HUDEP-2 (cell line): ENCODE measurements at regions not wholly inside any gene's neighbourhood (a gene's known extent, or its start where the extent isn't known, plus 50 kb on each side); places are given as distances from the start of the nearest gene placed in this dataset.

Source experiments
- DNase-seq, 76 experiments: peaks; one replicate each; lab custom pipeline; 2025; ENCODE audit not compliant: unreplicated experiment in 76 of 76; lab: John Stamatoyannopoulos, UW

DNA sequence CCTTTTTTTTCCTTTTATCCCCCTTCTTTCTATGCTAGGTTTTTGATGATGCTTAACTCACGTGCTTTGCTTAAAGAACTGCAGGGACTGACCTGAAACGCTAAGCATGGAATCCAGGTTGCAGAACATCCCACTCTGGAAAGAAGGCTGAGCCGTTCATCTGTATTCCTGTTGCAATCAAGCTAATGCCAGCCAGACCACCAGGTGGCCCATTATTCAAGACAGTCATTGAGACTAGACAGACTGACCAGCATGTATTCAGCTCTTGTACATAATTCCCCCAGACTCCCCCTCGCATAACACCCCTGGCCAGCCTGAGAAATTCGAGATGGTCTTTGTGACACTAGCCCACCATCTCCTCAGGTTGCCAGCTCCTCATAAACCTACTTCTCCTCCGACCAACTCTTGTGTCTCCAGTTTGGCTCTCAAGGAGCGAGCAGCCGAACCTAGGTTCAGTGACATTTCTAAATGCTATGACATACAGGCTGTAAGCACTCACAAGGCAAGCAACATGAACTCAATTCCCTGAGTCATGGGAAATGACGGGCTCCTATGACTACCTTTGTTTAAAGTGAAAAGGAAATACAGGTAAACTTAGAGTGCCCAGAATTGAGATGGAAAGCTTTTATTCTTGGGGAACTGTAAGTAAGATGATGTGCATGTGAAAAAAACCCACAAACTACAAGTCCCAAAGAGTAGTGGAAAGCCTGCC, 309.3 kb upstream of the CDYL start:
- DNase-seq, result peak in 5 of 76 experiments; percentile 4 to 19 (median 9)

GRCh38 chr6:4466261-4466660, 309.9 kb upstream of the CDYL start:
- DNase-seq, result no peak

GRCh38 chr6:4464638-4465037, 311.6 kb upstream of the CDYL start:
- DNase-seq, result no peak

- DNase-seq, result no peak
Measured at GRCh38 chr6:4463236-4463635, 313.0 kb upstream of the CDYL start.

GRCh38 chr6:4460586-4461475, 315.4 kb upstream of the CDYL start:
- no peak for DNase-seq

DNA sequence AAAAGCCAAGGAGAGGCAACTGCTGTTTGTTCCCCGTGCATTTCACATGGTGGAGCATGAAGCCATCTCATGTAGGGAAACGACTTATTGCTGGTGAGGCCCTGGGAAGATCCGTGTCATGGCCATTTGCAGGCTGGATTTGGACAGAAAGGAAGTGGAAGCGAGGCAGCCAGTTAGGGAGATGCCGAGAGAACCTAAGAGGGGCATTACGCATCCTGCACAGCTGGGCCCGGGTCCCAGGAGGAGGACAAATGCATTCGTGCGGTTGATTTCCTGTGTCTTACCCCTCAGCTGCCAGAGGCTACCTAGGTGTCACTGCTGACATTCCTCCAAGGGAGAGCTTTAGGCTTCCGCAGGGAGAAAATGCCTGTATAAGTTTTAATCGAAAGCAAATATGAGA, 316.2 kb upstream of the CDYL start:
- DNase-seq, result no peak

DNA sequence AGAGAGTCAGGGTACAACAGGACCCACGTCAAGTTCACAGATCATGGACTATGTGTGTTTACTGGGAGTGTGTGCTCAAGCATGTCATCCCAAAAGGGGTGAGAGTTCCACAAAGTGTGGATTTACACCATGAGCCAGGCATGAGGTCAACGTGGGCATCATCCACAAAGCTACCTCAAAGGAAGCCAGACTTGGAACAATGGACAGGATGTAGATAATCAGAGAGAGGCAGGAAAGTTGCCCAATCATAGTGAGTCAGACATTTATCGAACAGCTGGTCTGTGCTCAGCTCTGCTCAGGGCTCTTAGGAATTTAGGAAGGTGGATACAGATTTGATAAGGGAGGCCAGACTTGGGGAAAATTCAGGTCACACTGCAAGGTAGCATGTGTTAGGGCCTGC, 317.2 kb upstream of the CDYL start:
- DNase-seq, result no peak

GRCh38 chr6:4451718-4452117, 316.3 kb upstream of the ECI2 start:
- no peak for DNase-seq

- DNase-seq, result no peak
Measured at GRCh38 chr6:4451081-4451480, 315.7 kb upstream of the ECI2 start.

DNA sequence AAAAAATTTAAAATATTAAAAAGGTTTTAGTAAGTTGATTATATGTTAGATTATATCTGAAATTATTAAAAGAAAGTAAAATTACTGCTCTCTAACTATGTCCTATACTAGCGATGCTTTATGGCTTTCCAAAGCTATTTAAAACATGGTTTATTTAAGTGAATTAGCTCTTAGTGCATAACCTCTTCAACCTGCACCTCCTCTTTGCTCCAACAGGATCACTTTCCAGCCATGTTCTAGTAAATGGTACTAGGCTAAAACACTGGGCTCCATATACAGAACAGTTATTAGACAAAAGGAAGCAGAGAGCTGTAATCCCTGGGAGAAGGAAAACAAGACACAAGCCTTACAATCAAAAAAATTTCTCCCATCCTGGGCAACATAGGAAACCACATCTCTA, 314.9 kb upstream of the ECI2 start:
- DNase-seq, result no peak

DNA sequence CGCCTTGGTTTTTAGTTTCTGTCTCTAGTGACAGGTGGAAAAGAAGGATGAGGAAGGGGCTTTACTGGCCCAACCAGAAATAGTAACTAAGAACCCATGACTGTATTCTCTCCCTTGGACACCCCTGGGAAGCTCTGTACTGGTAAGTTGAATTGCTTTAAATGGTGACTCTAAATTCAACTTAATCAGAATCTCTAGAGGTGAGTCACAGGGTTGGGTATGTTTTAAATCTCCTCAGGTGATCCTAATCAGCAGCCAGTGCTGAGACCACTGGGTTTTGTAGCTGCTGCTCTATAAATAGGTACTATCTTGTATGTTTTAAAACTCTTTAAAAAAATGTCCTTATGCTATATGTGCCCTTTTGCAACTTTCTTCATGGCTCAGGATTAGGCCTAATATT, 314.0 kb upstream of the ECI2 start:
- DNase-seq, result no peak

GRCh38 chr6:4448841-4449240, 313.5 kb upstream of the ECI2 start:
- no peak for DNase-seq

DNA sequence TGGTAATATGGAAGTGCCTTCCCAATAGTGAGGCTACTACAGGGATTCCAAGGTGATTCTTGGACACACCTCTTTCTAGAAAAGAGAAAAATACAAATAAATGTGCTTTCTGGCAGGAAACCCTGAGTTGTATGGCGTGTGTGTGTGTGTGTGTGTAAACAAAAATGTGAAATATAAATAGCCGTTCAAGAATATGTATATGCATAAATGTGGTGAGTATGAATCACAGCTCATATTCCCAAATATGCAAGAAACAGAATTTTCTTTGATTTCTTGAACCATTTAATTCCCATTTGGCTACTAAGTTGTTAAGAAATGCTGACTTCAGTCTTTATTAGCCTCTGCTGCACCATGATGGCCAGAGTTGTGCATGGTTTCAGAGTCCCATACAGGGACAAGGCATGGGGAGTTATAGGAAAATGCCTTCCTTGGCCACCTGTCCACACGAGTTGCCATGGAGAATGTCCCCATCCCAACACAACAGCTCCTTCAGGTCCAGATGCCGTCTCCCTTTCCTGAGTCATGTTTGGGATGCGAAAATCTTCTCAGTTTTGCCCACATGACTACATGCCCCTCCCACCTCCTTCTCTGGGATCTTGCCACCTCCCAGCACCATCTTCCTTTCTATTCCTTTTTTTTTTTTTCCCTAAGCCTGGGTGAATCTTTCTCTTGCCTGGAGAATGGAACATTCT, 312.4 kb upstream of the ECI2 start:
- DNase-seq, result no peak

DNA sequence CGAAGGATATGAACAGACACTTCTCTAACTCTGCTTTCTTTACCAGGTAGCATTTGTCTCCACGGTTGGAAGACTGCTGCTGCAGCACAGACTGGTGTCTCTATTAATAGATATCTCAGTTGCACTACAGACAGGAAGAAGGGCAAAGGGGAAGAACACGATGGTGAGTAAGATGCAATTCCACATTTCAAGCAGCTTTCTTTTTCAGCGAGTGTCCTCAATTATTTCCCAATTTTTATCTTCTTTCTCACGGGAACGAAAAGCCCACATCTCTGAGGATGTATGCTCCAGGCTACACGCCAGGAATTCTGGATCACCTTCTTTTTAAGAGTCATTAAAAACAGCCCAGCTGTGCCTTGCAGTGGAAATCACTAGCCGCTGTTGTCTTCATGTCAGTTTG, 311.6 kb upstream of the ECI2 start:
- DNase-seq, result no peak

DNA sequence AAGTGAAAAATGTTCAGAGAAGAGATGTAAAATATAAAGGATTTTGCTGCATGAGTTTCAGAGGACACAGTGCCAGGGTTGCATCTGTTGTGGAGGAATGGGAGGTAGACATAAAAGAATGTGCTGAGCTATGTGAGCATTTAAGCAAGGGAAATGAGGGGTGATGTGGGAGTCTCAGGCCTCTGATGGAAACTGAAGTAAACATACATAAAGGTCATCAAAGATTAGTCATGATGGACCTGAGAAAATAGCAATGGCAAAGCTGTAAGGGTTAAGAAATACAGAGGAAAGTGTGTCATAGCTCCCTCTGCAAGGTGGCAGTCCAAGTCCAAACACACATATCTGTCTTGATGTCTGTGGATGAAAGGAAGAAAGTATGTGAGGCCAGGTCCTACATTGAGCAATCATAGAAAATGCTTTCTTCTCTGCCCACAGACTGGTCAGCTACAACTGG, 306.6 kb upstream of the ECI2 start:
- DNase-seq, result no peak

DNA sequence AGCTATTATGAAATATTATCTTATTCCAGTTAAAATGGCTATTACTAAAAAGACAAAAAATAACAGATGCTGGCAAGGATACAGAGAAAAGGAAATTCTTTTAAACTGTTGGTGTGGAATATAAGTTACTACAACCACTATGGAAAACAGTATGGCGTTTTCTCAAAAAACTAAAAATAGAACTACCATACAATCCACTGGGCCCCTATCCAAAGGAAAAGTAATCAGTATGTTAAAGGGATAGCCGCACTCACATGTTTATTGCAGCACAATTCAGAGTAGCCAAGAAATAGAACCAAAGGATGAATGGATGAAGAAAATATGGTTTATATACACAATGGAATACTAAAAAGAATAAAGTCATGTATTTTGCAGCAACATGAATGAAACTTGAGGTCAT, 303.8 kb upstream of the ECI2 start:
- no peak for DNase-seq

GRCh38 chr6:4437342-4437741, 302.0 kb upstream of the ECI2 start:
- no peak for DNase-seq

DNA sequence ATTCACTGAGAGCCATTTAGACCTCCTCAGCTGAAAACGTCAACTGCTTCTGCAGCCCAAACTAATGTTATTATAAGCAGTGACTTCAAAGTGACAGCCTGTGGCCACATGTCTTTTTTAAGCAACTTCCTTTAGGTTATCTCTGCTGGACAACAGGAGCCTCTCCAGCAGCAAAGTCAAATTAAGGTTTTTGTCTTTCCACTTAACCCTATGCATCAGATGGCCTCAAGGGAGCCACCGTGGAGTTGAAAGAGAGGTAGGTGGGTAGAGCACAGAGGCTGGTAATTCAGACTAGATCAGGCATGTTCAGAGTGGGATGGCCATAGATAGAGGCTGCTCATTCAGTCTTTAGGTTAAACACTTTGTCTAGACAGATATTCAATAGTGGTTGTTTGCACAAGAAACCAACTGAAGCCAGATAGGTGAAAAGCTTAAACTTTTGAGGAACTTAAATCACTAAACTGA, 300.6 kb upstream of the ECI2 start:
- DNase-seq, result no peak

DNA sequence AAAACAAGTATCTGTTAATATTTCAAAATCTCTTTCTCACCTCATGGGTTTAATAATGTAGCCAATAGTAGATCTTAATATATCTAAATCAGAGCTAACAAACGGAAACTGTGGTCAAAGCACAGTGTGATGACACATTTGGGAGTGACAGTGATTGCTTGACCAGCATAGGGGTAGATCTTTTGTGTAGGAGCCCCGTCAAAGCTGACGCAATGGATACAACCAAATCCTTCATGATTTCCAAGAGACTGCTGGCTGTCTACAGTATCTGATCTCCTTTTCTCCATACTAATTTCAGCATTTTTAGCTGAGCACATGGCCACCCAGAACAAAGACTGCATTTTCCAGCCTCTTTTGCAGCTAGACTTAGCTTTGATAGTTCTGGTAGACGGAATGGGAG, 299.3 kb upstream of the ECI2 start:
- no peak for DNase-seq

GRCh38 chr6:4433199-4433598, 297.8 kb upstream of the ECI2 start:
- DNase-seq, result peak in 1 of 76 experiments; percentile 1

DNA sequence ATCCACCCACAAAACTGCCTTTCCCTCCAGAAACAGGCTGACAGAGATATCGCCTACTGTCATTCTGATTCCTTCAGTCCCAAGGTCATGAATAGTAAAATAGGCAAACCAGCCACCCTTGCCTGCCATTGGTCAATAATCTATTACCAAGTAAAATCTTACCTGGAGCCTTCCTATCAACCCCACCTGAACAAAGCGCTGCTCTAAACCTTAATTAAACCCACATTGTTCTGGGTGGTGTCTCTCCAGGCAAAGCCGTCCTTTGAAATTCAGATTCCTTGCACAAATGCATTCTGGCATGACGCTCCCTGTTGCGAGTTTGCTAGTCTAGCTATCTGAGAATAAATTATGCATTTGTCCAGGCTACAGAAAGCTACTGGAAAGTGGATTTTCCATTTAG, 291.6 kb upstream of the ECI2 start:
- no peak for DNase-seq
